Suppressor macrophage treated with lipopolysaccharide for 1 hour (primary cell): ENCODE measurements at regions not wholly inside any gene's neighbourhood (a gene's known extent, or its start where the extent isn't known, plus 50 kb on each side); places are given as distances from the start of the nearest gene placed in this dataset.

Experiments
- DNase-seq, 3 donors: peaks; one replicate each; pipeline ENCODE4 v3.0.0-alpha.2; 2020 to 2022

- DNase-seq, result no peak
Observed at GRCh38 chr18:41338341-41338740, 616.7 kb upstream of the PIK3C3 start.

GRCh38 chr18:41331661-41332060 is 623.4 kb upstream of the PIK3C3 start:
- no peak for DNase-seq

GRCh38 chr18:41326311-41326710 is 628.7 kb upstream of the PIK3C3 start:
- DNase-seq, result no peak

DNA sequence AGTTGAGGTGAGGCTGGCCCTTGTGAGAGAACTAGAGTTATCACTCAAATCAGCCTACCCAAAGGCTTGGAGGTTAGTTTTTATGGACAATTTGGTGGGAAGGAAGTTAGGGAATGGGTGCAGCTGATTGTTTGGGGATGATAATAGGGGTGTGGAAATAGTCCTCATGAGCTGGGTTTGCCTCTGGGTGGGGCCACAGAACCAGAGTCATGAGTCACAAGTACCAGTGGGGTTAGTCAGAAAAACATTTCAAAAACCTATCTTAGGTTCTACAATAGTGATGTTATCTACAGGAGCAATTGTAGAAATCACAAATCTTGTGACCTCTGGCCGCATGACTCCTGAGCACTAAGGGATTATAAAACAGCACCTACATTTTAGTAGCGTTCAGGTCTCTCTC is 630.1 kb upstream of the PIK3C3 start:
- no peak for DNase-seq

DNA sequence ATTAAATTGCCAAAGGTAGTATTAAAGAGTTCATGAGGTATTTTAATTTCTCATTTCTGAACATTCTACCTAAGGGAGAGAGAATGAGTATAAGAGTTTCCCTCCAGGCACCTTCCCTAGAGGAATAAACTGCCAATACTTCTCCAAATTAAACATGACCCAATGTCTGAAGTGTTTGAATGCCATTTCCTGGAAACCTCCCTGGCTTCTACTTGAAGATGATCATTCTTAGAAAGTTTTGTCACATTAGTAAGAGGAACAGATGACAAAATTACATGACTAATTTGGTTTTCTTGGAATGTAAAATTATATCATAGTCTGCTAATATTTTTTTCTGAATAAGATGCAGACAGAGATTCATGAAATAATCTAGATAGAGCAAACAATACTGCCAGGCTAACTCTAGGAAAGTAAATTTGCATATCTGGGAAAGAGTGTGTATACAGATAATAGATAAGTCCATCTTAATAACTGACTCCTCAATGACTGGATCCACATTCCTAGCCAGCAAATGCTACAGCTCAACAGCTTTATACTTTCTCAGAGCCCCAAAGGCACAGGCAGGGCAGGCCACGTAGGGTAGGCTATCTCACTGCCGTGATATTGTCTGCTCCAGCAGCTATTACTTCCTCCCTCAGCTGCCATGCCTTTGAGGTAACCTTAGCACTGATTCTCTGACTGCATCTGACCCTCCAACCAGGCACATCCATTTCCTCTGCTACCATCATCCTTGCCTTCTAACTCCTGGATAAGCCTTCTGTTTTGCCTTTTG is 630.8 kb upstream of the PIK3C3 start:
- no peak for DNase-seq

DNA sequence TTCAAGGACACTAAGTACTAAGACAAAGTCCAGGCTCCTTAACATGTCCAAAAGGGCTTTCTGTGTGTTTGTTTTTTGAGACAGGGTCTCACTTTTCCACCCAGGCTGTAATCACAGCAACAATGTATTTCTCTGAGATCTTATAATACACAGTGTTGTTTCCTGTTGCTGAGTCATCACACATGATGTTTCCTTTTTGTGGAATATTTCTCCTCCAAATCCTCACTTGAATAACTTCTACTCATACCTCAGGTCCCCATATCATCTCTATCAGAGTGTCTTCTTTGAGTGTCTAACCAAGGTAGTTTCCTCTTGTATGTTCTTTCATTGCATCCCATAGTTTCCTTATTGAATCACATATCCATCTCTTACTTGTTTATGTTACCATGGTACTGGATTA is 632.0 kb upstream of the PIK3C3 start:
- no peak for DNase-seq

DNA sequence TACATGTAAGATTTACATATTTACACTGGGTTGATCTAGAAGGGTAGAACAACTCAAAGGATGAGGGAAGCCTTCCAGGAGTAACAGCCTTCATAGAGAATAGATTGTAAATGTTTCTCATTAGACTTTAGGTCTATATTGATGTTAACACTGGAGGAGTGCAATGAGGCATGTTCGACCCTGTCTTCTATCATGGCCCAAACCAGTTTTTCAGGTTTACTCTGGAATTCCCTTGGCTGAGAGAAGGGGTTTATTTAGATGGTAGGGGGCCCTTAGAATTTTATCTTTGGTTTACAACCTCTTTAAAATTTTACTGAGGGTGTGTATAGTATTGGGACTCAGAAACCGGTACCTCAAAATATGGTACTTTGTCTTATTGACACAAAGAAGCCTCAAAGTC is 634.9 kb upstream of the PIK3C3 start:
- no peak for DNase-seq

- no peak for DNase-seq
Observed at GRCh38 chr18:41315134-41315533, 639.9 kb upstream of the PIK3C3 start.

- no peak for DNase-seq
Observed at GRCh38 chr18:41311571-41312547, 643.2 kb upstream of the PIK3C3 start.

DNA sequence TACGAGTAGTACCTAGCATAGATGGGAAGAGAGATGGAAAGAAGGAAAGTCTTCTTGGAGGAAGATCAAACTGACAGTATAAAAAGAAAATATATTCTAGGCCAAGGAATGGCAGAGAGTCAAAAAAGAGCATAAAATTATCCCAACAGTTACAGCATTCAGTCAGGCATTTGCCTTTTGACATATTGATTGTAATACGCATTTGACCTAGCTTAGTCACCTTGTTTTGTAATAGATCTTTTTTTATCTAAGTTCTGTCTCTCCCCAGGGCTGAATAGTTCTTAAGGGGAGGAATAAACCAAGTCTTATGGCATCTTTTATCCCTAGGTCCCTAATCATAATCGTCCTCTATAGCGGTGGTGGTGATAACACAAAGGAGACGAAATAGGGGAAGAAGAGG is 657.3 kb upstream of the PIK3C3 start:
- no peak for DNase-seq

DNA sequence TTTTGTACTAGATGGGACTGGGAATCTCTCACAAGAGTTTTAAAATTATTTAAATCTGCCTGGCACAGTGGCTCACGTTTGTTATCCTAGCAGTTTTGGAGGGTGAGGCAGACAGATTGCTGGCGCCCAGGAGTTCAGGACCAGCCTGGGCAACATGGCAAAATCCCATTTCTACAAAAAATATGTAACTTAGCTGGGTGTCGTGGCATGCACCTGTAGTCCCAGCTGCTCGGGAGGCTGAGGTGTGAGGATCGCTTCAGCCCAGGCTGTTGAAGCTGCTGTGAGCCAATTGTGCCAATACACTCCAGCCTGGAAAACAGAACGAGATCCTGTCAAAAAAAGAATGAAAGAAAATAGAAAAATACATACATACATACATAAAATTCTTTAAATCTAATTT is 685.7 kb upstream of the PIK3C3 start:
- no peak for DNase-seq

DNA sequence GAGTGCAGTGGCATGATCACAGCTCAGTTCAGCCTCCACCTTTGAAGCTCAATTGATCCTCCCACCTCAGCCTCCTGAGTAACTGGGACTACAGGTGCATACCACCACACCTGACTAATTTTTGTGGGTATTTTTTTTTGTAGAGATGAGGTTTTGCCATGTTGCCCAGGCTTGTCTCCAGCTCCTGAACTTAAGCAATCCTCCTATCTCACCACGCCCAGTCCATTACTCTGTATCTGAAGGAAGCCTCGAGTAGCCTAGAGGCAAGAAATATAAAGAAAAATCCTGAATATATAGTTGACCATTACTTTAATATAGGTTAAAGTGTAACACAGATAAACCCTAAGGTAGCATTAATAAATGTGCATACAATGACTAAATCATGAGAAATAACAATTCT is 686.8 kb upstream of the PIK3C3 start:
- DNase-seq, result no peak

DNA sequence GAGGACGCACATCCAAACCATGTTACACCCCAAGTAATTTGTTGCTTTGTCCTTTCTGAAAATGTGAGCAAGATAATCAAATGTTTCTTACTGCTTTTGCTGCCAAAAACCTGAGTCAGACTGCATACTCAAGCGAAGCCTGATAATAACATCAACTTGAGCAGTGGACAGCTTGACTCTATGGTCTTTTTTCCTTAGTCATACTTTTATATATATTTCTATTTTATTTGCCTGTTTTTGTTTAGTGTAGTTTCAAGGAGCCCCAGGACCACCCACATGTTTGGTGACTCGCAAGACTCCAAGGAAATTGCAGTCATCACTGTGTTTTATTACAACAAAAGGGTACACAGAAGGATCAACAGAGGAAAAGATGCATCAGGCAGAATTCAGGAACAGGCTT is 688.4 kb upstream of the PIK3C3 start:
- no peak for DNase-seq

GRCh38 chr18:41266204-41266603 is 688.8 kb upstream of the PIK3C3 start:
- DNase-seq, result no peak

DNA sequence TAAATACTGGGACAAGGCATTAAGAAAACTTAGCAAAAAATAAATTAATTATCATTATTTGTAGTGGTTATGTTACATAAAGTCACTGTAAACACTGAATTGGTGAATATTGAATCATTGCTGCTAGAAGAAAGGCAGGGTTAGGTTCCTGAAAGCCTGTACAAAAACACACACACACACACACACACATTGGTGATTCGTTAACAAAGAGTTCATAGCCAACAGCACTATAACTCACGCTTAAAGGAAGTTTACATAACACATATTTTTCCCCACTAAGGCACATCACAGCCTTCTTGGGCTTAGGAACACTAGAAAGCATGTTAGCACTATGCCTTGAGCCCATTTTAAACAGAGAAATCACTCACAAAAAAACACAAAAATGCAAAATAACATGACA is 690.0 kb upstream of the PIK3C3 start:
- no peak for DNase-seq

DNA sequence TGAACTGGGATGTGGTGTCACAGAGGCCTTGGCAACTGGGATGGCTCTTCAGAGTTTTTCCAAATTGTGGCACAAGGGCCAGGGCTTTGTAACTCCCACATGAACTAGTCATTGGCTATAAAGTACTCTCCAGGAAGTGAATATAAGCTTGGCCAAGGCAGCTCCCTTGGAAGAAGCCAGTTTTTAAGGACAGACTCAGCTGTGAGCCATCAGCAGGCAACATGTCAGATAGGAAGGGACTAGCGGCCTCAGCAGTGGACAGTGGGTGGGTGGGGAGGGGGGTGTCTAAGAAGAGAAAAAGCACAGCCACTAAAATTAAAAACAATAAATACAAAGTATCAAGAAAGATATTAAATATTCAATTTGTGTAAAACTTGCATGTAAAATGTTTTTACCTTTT is 691.1 kb upstream of the PIK3C3 start:
- no peak for DNase-seq

DNA sequence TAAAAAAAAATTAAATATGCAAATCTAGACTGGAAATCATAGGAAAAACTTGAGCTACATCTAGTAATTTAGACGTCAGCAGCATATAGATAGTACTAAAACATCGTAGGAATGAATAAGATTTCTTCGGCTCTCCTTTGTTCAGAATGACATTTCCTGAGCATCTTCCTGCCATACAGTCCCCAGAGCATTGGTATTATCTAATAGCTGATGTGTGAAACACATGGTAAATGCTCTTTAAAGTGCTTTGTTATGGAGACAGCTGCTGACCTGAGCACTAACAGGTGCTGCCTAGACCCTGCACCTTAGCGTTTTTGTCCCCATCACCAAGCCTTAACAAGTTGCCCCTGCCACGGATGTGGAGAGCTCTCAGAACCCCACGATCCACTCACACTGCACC is 692.3 kb upstream of the PIK3C3 start:
- DNase-seq, result no peak

DNA sequence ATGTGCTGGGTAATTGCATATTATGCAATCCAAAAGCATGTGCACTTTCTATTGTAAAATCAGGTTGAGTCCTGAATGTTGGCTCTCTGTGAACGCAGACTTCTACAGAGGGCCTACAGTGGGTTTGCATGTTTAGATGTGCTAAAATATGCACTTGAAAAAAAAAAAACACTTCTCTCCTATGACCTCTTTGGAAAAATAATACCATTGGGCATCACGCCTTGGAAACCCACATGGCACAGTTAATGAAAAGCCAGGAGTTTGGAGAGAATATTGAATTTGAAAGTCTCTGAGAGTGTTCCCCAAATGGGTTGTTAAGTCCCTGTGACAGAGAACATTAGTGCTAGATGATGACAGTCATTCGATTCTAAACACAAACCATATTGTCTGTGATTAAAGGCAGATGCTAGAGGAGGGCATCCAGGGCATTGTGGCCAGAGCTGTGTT is 710.4 kb upstream of the PIK3C3 start:
- DNase-seq, result no peak

DNA sequence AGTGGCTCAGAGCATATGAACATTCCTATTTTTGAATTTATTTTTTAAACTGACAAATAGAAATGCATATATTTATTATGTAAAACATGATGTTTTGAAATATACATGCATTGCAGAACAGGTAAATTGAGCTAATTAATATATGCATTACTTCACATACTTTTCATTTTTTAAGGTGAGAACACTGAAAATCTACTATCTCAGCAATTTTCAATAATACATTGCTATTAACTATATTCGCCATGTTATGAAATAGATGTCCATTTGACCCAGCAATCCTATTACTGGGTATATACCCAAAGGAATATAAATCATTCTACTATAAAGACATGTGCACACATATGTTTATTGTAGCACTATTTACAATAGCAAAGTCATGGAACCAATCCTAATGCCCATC is 717.7 kb upstream of the PIK3C3 start:
- DNase-seq, result no peak

DNA sequence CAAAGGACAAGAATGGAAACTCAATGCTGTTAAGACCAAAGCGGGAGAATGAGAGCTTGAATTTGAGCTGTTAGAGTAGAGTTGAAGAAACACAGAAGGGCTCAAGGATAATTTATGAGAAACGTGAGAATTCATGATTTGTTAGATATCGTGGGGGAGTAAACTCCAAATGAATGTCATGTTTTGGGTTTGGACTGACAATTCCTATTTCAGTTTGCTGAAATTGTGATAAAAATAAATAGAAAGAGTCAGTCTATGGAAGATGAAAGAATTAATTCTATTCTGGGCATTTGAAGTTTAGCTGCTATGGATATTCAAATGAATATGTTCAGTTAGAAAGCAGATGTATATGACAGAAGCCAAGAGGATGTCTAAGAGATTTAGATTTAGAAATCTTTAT is 723.4 kb upstream of the PIK3C3 start:
- DNase-seq, result no peak

DNA sequence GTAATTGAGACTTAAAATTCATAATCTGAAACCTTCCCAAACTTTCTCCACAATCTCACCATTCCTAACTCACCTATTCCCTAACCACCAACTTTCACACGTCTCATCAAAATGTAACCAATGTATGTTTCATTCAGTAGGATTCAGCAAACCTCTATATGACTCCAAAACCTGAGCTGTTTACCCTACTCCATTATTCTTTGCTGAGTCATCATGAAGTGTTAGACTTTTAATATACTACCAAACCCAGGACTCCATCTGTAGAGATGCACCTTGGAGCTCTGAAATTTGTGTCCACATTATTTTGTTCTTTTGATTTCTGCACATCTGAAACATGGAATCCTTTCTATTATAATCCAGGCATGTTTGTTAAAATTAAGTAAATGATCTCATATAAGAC is 727.0 kb upstream of the PIK3C3 start:
- no peak for DNase-seq

DNA sequence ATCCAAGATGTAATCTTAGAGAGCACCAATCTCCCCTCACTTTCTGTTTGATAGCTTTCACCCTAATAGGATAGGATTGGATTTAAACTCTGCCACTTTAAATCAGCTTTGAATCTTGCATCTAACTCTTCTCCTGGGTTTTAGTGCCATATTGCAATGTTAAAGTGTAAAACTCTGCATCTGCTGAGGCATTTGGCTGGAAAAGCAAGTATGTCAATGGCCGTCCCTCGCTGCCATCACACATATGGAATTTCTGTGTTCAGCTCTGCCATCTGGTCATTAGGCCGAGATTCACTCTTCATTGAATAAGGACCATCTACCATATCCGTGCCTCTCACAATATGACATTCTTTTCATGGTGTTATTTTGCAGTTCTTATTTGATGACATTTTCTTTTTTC is 728.1 kb upstream of the PIK3C3 start:
- no peak for DNase-seq

DNA sequence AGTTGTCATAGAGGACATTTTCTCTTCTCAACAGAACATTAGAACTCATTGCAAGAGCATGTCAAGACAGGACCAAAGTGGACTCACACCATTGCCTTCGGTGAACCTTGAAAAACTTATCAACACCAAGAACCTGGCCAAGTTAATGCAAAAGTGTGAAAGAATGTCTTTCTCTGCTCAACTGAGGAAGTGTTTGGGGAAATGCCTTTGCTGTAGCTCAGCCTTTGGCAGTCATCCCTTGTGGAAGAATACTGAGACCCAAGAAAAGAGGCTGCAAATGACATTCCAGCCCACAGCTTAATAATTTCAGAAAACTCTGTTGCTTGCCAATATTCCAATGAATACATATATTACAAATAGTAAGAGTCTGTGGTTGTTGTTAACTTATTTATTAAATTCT is 728.8 kb upstream of the PIK3C3 start:
- no peak for DNase-seq

DNA sequence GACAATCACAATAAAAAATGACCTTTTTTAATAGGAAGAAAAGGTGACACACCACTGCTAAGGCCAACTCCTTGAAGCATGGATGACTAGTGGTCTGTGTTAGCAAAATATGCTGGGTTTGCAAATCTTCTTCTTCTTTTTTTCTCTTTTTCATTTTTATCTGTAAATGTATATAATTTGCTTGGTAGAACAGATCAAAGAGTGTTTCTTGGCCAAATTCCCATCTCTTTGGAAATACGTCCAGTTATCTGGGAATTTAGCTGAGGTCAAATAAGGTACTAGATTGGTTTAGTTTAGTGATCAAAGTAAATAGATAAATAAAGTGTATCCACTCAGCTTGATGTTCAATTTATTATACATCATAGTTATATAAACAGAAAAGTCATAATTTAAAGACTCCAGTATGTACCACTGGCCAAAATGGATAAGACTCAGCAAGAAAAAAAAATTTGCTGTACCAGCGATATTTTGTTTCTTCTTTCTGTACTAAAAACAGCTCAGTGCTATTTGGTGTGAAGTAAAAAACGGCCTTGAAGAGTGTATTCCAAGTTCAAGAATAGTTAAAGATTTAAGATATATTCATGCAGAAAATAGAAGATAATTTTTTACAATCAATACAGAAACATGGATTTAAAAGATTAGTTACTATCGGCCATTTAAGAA is 738.6 kb upstream of the PIK3C3 start:
- no peak for DNase-seq
